GM18511 (cell line): ENCODE measurements at regions not wholly inside any gene's neighbourhood (a gene's known extent, or its start where the extent isn't known, plus 50 kb on each side); places are given as distances from the start of the nearest gene placed in this dataset.
"Not testable (repeated sequence)": the region's sequence is repeated elsewhere in the genome, so short reads cannot be mapped to it uniquely, and the experiment has no call there.

ENCODE experiments used
- ATAC-seq: cut with Tn5 transposase; IDR thresholded peaks from one replicate; pipeline ENCODE4 v1.9.1; 2021; ENCODE audit warnings: mild to moderate bottlenecking, moderate library complexity; ENCODE audit not compliant: unreplicated experiment

DNA sequence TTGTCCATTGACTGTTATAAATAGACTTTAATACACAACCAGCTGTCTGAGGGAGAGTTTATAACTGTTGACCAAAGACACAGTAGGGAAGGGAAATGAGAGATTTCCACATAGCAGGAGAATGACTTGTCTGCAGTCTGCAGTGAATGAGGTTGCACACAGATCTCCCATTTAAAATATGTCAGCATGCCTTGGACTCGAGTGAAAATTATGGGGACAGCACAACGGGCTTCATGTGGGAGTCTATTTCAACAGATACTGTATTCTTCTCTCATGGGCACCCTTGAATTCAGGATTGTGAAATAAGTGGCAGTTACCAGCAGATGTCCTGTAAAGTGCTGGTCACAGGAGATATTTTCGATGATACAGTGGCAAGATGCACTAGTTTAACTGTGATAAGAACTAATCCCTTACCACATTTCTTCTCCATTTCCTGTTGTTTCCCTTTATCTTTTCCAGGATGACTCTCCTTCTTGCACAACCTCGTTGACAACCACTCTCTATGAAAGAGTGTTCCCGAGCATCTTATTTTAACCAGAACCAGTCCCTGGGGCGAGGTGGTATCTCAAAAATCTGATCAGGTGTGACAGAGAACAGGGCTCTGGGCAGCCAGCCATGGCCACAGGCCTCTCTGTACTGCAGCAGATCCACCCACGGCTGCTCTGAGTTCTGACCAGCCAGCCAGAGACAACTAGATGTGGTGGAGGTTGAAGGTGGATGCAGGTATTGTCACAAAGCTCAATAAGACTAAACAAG, 51.5 kb upstream of the MAP3K1 start:
- ATAC-seq: no peak

- ATAC-seq: no peak
These were observed 52.2 kb upstream of the MAP3K1 start for GRCh38 chr5:56763182-56763581.

DNA sequence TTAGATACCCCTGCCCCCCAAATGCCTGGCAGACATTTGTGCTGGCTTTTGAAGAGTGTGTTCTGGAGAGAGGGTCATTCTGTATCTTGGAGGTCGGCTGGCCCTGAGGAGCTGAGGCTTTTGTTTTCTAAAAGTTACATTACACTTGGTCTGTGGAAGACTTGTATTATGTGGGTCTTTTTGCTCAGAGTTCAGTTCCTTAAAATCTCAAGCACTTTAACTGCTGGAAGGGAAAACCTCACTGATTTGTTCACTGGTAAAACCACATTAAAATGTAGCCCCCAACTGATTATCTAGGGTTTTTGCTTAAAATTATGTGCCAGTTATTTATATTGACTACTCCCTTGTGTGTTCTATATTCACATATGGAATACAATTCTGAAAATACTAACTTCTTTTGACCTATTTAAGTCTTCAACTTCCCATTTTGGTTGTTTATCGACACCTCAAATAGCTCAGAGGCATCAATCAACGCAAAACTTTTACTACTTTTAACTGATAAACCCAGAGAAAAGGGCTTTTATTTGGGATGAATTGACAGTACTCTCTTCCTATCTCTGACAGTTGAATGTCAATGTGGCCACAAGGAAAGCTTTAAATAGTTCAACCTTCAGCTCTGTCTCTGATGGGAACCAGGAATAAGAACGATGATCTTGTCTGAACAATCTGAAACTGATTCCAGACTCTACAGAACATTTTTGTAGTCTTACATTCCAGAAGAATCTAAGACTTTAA, 54.0 kb upstream of the MAP3K1 start:
- no peak for ATAC-seq

- no peak for ATAC-seq
These were observed 54.6 kb upstream of the MAP3K1 start for GRCh38 chr5:56760723-56761122.

DNA sequence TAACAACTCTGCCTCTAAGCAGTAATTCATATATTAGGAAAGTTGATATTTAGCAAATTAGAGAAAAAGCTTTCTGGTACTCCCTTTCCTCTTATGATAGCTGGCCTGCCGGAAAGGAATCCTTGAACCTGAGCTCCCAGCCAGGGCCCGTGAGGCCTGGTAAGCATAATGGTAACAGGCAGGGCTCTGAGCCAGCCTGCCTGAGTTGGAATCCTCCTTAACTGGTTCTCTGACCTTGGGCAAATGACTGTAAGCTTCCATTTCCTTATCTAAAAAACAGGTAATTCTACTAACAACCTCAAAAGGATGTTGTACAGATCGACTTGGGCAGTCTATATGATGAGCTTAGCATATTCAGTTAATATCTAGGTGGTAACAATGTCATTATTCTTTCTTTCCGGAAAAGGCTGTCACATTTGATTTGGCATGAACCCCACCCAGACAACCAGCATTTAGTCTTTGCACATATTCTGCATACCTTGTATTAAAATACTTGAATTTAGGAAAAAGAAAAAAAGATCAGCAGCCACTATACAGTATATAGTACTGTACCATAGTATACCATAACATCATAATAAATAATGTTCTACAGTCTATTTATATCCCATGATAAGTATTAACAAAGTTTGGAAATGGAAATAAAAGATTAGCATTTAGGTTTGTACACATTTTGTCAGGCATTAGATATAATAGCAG, 55.7 kb upstream of the MAP3K1 start:
- no peak for ATAC-seq

- no peak for ATAC-seq
These were observed 58.3 kb upstream of the MAP3K1 start for GRCh38 chr5:56757077-56757476.

DNA sequence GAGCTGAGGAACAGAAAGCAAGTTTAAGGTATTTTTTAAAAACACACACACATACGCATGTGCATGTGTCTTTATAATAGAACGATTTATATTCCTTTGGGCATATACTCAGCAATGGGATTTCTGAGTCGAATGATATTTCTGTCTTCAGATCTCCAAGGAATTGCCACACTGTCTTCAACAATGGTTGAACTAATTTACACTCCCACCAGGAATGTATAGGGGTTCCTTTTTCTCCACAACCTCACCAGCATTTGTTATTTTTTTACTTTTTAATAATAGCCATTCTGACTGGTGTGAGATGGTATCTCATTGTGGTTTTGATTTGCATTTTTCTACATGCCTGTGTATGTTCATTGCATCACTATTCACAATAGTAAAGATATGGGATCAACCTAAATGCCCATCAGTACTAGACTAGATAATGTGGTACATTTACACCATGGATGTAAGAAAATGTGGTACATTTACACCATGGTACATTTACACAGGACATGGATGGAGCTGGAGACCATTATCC, 60.3 kb upstream of the MAP3K1 start:
- no peak for ATAC-seq

- ATAC-seq: not testable (repeated sequence)
These were observed 61.8 kb upstream of the MAP3K1 start for GRCh38 chr5:56753588-56753987.

GRCh38 chr5:56751572-56752313, 63.6 kb upstream of the MAP3K1 start:
- ATAC-seq: no peak

GRCh38 chr5:56749842-56750241, 65.5 kb upstream of the MAP3K1 start:
- ATAC-seq: no peak

GRCh38 chr5:56746553-56747339, 68.6 kb upstream of the MAP3K1 start:
- ATAC-seq: no peak

DNA sequence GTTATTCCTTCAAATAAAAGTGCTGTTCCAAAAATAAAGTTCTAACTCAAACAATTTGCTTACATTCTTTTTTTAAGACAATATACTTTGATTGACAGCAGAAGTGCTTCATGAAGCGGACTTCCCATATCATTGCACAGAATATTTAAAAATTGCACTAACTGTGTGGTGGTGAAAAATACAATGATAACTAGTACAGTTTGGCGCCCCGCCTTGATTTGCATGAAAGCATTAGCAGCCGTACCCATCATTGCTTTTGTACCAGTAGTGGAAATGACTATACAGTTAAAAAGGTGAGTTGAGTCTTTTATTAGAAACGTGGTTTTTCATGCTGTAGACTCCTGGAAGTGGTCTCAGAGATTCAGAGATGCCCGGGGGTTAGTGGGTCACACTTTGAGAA, 69.5 kb upstream of the MAP3K1 start:
- no peak for ATAC-seq

GRCh38 chr5:56740868-56741267, 74.5 kb upstream of the MAP3K1 start:
- no peak for ATAC-seq

DNA sequence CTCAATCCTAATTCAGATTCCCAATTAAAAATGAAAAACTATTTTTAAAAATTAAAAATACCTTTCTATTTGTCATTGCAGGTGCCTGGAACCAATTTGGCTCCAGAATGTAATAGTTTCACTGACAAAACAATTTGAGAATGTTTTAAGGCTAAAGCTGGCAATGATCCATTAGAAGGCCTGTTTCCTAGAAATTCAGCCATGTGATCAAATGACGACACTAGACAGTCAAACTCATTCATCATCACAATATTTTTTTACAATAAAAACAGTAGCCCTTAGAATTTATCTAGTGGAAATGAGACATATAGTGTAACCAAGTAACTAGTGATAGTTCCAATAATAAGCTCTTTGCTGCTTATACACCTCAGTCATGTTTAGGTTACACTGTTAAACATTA, 75.4 kb upstream of the MAP3K1 start:
- no peak for ATAC-seq

DNA sequence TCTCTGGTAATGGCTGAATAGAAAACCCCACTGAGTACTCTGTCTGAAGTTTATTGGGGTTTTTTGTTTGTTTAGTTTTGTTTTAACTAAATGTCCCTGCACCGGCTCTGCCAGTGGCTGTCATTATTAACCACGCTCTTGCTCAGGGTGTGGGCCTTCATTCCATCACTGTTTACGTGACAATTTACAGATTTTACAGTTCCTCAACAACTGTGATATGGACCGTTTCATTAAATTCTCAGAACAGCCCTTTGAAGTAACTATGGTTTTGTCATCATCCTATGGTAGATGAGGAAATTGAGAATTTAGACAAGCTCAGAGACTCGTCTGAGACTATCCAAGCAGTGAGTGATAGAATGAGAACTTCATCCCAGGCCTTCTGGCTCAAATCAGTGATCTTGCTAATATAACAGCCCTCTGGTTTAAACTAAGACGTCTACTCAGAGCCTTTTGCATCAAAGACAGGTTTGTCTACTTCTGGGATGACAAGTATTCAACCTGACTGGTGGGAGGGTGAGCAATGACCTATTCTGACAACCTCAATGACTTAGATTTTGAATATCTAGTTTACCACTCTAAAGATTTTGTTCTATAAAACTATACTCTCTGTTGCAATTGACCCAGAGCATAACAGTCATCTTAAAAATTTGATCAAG, 77.3 kb upstream of the MAP3K1 start:
- ATAC-seq: no peak

GRCh38 chr5:56737002-56737621, 78.2 kb upstream of the MAP3K1 start:
- no peak for ATAC-seq

DNA sequence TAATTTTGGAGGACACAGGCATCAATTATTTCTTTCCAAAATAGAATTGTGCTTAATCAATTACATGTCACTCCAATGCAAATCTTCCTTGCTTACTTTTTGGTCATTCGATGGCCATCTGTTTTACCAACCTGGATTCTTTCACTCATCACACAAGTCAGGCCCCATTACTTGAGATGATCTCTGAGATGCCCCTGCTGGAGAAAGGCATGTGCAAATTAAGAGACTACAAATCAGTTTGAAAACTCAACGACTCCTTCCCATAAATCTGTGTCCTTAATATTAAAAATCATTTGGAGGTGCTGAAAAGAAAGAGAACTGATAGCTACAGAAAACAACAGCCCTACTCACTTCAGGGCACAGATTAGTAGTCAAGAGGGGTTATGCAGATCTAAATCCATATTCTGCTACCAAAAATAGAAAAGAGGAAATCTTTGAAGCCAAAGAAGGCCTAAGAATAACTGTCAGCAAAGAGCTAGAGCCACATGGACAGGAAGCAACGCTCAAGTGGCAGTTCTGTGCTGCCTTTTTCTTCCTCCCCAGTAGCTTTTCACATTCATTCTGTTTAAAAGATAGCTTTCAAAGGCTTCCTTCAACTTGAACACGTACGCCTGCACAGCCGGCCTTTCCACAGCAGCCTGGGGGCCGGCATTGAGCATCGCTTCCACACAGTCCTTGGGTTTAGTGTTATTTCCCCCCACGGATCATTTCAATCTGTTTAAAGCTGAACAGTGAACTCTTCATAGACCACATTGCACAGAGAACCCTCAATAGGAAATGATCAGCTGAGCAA, 79.3 kb upstream of the MAP3K1 start:
- ATAC-seq: no peak

DNA sequence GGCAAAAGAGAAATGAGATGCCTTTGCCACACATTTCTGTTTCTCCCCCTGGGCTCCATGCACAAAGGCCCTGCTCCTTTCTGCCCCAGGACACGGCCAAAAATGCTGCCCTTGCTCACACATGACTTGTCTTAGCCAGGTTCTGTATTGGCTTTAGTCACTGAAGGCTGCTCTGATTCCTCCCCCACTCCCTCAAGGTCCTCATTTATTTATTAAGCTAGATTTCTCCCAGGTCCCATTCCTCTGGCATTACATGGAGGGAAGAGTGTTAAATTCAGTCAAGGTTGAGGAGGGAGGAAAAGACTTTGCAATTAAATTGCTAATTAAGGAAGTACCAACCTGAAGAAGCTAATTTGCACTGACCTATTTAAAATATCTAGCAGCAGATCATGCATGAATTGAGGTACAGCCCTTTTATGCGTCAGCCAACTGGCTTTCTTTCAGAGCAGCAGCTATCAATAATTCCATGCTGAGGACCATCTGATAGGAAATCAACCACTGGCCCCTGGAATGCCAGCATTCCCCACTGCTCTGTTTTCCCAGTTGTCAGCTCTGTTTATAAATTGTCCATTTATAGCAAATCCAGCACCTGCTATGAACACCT, 81.2 kb upstream of the MAP3K1 start:
- ATAC-seq: no peak
